ENCODE measurements at regions not wholly inside any gene's neighbourhood (a gene's known extent, or its start where the extent isn't known, plus 50 kb on each side); places are given as distances from the start of the nearest gene placed in this dataset.

- ATAC-seq (ENCODE audit: low FRiP score) (no peak), DNase-seq (ENCODE audit: low spot score) (no peak)
- no peak for TF ChIP-seq CTCF (IDR thresholded peaks at IDR 0.05)
Measured at GRCh38 chr2:2492800-2493199, 161.7 kb upstream of the MYT1L start.

DNA sequence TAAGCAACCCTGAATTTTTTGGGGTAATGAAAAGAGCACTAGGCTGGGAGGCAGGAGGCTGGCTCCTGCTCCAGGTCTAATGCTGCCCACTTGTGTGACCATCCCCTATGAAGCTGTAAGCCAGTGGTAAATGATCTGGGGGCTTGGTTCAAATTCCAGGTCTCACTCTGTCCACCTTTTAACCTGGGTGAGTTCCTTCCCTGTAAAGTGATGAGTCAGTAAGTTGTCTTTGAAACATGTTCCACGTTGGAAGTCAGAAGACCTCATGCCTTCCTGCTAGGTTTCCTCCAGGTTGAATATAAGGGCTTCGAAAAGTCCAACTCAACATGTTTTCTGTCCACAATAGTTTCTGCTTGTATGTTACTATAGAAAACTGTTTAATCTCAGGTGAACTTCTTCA lies 160.9 kb upstream of the MYT1L start:
- TF ChIP-seq CTCF (IDR thresholded peaks at IDR 0.05), result no peak
- no peak for DNase-seq (ENCODE audit: low spot score)
- no peak for ATAC-seq (ENCODE audit: low FRiP score)

- DNase-seq (ENCODE audit: low spot score) (no peak), ATAC-seq (ENCODE audit: low FRiP score) (no peak)
- TF ChIP-seq CTCF (IDR thresholded peaks at IDR 0.05), result no peak
Measured at GRCh38 chr2:2484301-2484700, 153.2 kb upstream of the MYT1L start.

DNA sequence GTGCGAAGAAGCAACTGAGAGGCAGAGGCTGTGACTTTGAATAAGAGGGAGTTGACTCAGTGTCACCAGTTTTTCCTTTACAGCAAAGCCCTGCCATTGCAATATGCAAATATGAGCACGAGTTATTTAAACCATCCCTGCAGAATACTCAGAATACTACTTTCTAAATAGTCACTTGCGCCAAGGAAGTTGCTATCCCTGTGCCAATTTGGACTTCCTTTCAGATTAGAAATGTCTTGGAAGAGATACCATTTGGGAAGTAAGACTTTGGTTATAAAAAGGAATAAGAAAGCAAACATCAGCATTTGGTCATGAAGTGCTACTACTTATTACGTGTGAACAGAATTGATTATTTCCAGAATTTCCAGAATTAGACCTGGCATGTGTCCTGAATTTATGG lies 151.8 kb upstream of the MYT1L start:
- no peak for ATAC-seq (ENCODE audit: low FRiP score)

DNA sequence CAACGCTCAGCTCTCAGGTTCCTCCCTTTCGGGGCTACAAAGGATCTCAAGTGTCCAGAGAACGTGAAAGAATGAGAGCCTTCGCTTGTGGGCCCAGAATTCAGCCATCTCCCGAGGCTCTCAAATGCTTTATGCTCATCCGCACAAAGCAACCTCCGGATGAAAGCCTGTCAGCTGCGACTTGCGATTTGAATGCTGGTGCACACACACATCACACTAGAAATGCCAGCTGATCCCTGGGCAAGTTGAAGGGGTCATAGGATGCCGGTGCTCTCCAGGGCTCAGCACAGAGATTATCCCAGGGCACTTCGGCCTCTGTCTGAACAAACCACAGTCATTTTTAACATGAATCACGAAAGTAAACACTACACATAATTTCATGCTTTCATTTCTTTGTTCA lies 141.8 kb upstream of the MYT1L start:
- no peak for ATAC-seq (ENCODE audit: low FRiP score)
- no peak for DNase-seq (ENCODE audit: low spot score)
- no peak for TF ChIP-seq CTCF (IDR thresholded peaks at IDR 0.05)

More for the DNA sequence above, 151.8 kb upstream of the MYT1L start:
- no peak for TF ChIP-seq CTCF (IDR thresholded peaks at IDR 0.05)
- no peak for DNase-seq (ENCODE audit: low spot score)

- DNase-seq (ENCODE audit: low spot score), result no peak
- TF ChIP-seq CTCF (IDR thresholded peaks at IDR 0.05), result no peak
- ATAC-seq (ENCODE audit: low FRiP score), result no peak
Measured at GRCh38 chr2:2472044-2472443, 141.0 kb upstream of the MYT1L start.

DNA sequence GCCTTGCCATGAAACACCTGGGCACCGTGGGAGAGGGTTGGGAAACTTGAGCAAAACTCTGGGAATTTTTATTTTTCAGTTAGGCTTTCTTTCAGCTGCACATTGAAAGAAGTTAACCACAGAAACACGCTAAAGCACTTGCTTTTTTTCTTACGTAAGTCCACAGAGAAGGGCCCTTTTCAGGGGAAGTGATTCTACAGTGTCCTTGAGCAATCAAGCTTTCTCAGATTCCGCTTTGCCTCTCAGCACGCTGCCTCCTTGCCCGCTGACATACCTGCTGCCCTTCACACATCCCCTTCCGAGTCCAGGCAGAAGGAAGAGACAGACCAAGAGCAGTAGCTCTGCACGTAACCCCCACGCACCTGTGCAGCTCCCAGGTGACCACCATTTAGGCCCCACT lies 135.5 kb upstream of the MYT1L start:
- DNase-seq (ENCODE audit: low spot score) (no peak), ATAC-seq (ENCODE audit: low FRiP score) (no peak)
- no peak for TF ChIP-seq CTCF (IDR thresholded peaks at IDR 0.05)
